Stomach (tissue), 8 donors: ENCODE measurements at regions not wholly inside any gene's neighbourhood (a gene's known extent, or its start where the extent isn't known, plus 50 kb on each side); places are given as distances from the start of the nearest gene placed in this dataset.

ENCODE experiments used
- DNase-seq, 2 donors: peaks; one replicate each; pipeline versions ENCODE4 v3.0.0 to v3.0.0-alpha.2; 2013 to 2019
- H3K27ac ChIP-seq, 5 donors: fragments of 200-600 bp in 4 of 5; sonication (generic) in 4 of 5; one replicate each; pipeline ENCODE4 v1.5.1; 2013 to 2019; ENCODE audit warnings: mild to moderate bottlenecking in 1 of 5, moderate library complexity in 1 of 5
- H3K27me3 ChIP-seq, 3 donors: fragments of 200-600 bp; sonication (generic); one replicate each; pipeline ENCODE4 v1.5.1; 2017 to 2019; ENCODE audit warnings: mixed run types in 1 of 3
- H3K36me3 ChIP-seq, 4 donors: fragments of 200-600 bp; sonication (generic); 1 replicate in 3 of 4; 2 replicates in 1 of 4; pipeline ENCODE4 v1.5.1; 2016 to 2019
- H3K4me1 ChIP-seq, 4 donors: fragments of 200-600 bp; sonication (generic); one replicate each; pipeline ENCODE4 v1.5.1; 2016 to 2019
- H3K4me3 ChIP-seq, 4 donors: fragments of 200-600 bp; sonication (generic) in 3 of 4; one replicate each; pipeline ENCODE4 v1.5.1; 2016 to 2019; ENCODE audit warnings: mild to moderate bottlenecking in 1 of 4
- H3K9me3 ChIP-seq, 4 donors: fragments of 200-600 bp; sonication (generic); one replicate each; pipeline ENCODE4 v1.5.1; 2016 to 2019
- EP300 ChIP-seq: sonication (generic); formaldehyde crosslinking; IDR thresholded peaks from one replicate; pipeline ENCODE4 v1.6.1; 2017; ENCODE audit warnings: antibody characterized with exemption
- POLR2A ChIP-seq, 4 donors: fragments of 450-650 bp; IDR thresholded peaks; one replicate each; pipeline ENCODE4 v1.6.1; 2016; ENCODE audit warnings: antibody characterized with exemption in 4 of 4, control low read depth in 2 of 4, mild to moderate bottlenecking in 1 of 4, moderate library complexity in 1 of 4
- POLR2AphosphoS5 ChIP-seq, 3 donors: sonication (generic); formaldehyde crosslinking; IDR thresholded peaks; one replicate each; pipeline ENCODE4 v1.6.1; 2016; ENCODE audit warnings: antibody characterized with exemption in 3 of 3
- WGBS, 5 donors: extraction: QIAGEN DNeasy Blood & Tissue Kit in 3 of 5; methylation state at CpG; one replicate each; pipeline versions ENCODE4 v1.1.5 to v1.1.7; 2013 to 2018; 5-methylcytosine and 5-hydroxymethylcytosine counted together
- intact Hi-C: fragments of 100-400 bp; cut with DNase I; formaldehyde crosslinking; loops from one replicate; pipeline ENCODE4 v1.15.1; 2023; ENCODE audit warnings: low total_unique reads
- TF ChIP-seq, protein P1 (sequence below), 7 experiments: fragments of 450-650 bp in 4 of 7; fragments of 200-600 bp in 3 of 7; sonication (generic) in 3 of 7; IDR thresholded peaks; one replicate each; pipeline ENCODE4 v1.5.1; 2016 to 2019; ENCODE audit warnings: antibody characterized with exemption in 7 of 7, control low read depth in 2 of 7, mild to moderate bottlenecking in 1 of 7
- donor health status: healthy with polysubstance abuse.
- donor health status: Bipolar disorder and iron deficiency.
- donor health status: healthy.

DNA sequence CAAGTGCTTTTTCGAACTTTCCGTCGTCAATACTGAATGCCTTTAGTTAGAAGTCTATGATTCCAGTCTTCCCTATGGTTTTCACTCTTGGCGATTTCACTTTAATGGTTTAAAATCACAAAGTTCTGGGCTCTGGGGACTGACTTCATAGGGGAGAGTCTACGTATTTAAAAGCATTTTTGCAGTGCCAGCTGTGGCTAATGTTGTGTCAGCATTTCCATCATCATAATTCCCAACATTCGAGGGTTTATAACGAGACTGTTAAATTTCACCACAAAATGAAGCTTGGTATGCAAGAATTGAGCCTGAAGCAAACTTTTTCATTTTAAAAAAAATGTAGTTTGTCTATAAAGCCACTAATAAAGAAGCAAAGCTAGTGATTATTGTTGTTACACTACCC, 242.7 kb downstream of the SOX4 start:
- WGBS, 5 donors: 68 to 76% (median 76%) methylated on average over 7 of the region's 7 CpGs

DNA sequence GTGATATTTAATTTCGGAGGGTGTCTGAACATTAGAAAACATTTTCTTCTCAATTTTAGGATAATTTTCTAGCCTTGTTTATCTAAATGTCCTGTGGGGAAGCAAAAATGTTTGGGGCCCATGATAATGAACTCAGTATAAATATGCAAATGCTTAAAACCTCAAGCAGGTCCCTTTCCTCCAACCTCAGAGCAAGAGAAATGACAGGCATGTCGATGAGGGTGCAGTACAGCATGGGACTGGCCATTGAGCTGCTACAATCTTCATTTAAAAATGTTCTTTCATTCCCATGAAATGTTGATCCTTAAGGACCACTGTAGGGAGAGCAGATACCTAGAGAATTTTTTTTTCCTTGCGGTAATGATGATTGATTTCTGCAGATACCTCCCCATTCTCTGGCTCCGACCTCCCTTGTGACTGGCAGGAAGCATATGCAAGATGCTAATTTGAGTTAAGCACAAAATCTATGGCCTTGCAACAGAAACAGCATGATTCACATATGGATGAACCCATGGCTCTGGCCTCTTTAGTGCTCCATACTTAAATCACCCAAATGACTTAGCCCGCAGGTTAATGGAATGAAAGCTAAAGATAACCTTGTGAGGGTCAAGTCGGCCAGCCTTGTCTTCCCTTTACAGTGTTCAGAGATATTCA, 243.3 kb downstream of the SOX4 start:
- DNase-seq: no peak
- 71 to 80% (median 76%) methylated on average over 6 of the region's 6 CpGs for WGBS, 5 donors
- H3K27ac ChIP-seq: no peak overlapping the region
- TF ChIP-seq POLR2AphosphoS5 (IDR thresholded peaks at IDR 0.05) (no peak), EP300 (no peak), POLR2A (IDR thresholded peaks at IDR 0.05) (no peak)
- TF ChIP-seq, protein P1, sequence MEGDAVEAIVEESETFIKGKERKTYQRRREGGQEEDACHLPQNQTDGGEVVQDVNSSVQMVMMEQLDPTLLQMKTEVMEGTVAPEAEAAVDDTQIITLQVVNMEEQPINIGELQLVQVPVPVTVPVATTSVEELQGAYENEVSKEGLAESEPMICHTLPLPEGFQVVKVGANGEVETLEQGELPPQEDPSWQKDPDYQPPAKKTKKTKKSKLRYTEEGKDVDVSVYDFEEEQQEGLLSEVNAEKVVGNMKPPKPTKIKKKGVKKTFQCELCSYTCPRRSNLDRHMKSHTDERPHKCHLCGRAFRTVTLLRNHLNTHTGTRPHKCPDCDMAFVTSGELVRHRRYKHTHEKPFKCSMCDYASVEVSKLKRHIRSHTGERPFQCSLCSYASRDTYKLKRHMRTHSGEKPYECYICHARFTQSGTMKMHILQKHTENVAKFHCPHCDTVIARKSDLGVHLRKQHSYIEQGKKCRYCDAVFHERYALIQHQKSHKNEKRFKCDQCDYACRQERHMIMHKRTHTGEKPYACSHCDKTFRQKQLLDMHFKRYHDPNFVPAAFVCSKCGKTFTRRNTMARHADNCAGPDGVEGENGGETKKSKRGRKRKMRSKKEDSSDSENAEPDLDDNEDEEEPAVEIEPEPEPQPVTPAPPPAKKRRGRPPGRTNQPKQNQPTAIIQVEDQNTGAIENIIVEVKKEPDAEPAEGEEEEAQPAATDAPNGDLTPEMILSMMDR (IDR thresholded peaks at IDR 0.05): no peak
- intact Hi-C loops: no loop called here
- H3K27me3 ChIP-seq: no peaks in the 10 kb centered on the region
- H3K9me3 ChIP-seq: no peaks in the 10 kb centered on the region
- no peak overlapping the region for H3K4me3 ChIP-seq
- H3K36me3 ChIP-seq: no peaks in the 10 kb centered on the region
- H3K4me1 ChIP-seq: peaks cover 0 to under 1% (median 0%) of the 10 kb centered on the region in 4 donors

More for the DNA sequence above, 242.7 kb downstream of the SOX4 start:
- H3K27me3 ChIP-seq: no peaks in the 10 kb centered on the region
- H3K9me3 ChIP-seq: no peaks in the 10 kb centered on the region
- no peak for DNase-seq
- no peak overlapping the region for H3K4me3 ChIP-seq
- H3K27ac ChIP-seq: no peak overlapping the region
- no peaks in the 10 kb centered on the region for H3K36me3 ChIP-seq
- intact Hi-C loops: no loop called here
- peaks cover 0 to 7% (median 0%) of the 10 kb centered on the region in 4 donors for H3K4me1 ChIP-seq
- TF ChIP-seq EP300 (no peak), POLR2A (IDR thresholded peaks at IDR 0.05) (no peak), POLR2AphosphoS5 (IDR thresholded peaks at IDR 0.05) (no peak)
- TF ChIP-seq, protein P1 (IDR thresholded peaks at IDR 0.05): no peak

DNA sequence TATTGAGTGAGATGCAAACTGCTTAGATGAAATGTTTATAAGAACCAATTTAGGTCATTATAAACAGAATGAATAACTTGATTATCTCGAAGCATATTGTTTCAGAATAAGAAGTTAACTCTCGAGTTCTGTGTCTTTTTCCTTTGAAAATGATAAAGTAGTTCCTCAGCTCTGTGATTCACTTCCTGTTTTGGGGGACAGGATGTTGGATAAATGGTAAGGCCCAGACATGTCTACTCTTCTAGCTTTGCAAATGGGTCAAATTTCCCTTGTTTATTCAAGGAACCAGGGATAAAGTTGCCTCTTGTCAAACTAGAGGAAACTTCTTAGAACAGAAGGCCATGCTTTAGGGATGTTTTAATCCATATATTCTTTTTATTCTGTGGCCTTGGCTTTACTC, 246.9 kb downstream of the SOX4 start:
- intact Hi-C loops: no loop called here
- H3K4me3 ChIP-seq: no peak overlapping the region
- H3K9me3 ChIP-seq: no peaks in the 10 kb centered on the region
- TF ChIP-seq POLR2AphosphoS5 (IDR thresholded peaks at IDR 0.05) (no peak), POLR2A (IDR thresholded peaks at IDR 0.05) (no peak), EP300 (no peak)
- TF ChIP-seq, protein P1 (IDR thresholded peaks at IDR 0.05): no peak
- 48 to 67% (median 61%) methylated on average over 2 of the region's 2 CpGs for WGBS, 5 donors
- no peaks in the 10 kb centered on the region for H3K36me3 ChIP-seq
- H3K4me1 ChIP-seq: peaks cover 0 to 13% (median 4%) of the 10 kb centered on the region in 4 donors
- DNase-seq: no peak
- no peak overlapping the region for H3K27ac ChIP-seq
- no peaks in the 10 kb centered on the region for H3K27me3 ChIP-seq

DNA sequence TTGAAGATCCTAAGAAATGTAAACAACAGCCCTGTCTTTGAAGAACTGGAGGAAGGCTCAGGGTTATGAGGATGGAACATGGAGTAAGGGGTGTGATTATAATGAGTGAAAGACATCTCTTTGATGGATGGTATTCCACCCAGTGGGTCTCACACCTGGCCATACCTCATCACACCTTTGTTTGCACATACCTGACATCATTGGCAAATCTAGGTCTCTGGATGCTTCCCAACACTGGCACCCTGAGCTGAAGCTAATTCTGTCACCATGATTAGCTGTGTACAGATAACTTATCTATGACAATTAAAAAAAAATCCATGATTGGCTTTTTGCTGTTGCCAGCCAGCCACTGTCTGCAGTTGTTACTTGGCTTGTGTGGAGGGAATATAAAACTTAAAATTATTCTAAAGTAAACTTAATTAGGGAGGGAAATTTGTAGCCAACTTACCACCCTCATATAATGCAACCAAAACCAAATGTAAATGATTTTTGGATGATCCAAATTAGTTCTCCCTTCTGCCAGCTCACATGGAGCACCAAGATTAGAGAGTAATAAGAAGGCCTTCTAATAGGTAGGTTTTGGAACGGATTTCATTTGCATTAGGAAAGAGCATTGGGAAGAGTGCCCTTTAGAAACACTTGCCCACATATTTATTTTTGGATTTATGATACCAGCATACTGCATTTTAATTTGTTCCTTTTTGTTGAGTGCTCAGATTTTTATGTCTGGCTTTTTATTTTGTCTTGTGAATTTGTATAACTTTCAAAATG, 249.5 kb downstream of the SOX4 start:
- no peak for DNase-seq
- TF ChIP-seq POLR2A (IDR thresholded peaks at IDR 0.05): no peak
- no peak for TF ChIP-seq EP300
- TF ChIP-seq POLR2AphosphoS5 (IDR thresholded peaks at IDR 0.05): no peak
- TF ChIP-seq, protein P1 (IDR thresholded peaks at IDR 0.05): no peak
- Histone ChIP-seq H3K9me3 (no peaks in the 10 kb centered on the region), H3K27me3 (no peaks in the 10 kb centered on the region), H3K4me3 (no peak overlapping the region), H3K36me3 (no peaks in the 10 kb centered on the region), H3K27ac (no peak overlapping the region), H3K4me1 (peaks cover 0 to 30% (median 15%) of the 10 kb centered on the region in 4 donors)
- WGBS, 5 donors: 29 to 78% (median 48%) methylated on average over 1 of the region's 1 CpG
- intact Hi-C loops: no loop called here
